ENCODE measurements at regions not wholly inside any gene's neighbourhood (a gene's known extent, or its start where the extent isn't known, plus 50 kb on each side); places are given as distances from the start of the nearest gene placed in this dataset.

- H3K27me3 ChIP-seq: no peaks in the 10 kb centered on the region
- no peaks in the 10 kb centered on the region for H3K4me1 Mint-ChIP-seq
Measured at GRCh38 chr7:52877240-52877639, 158.2 kb upstream of the POM121L12 start.

GRCh38 chr7:52876402-52876801 is 159.0 kb upstream of the POM121L12 start:
- H3K36me3 Mint-ChIP-seq: no peaks in the 10 kb centered on the region
- no peaks in the 10 kb centered on the region for H3K36me3 ChIP-seq
- no peaks in the 10 kb centered on the region for H3K4me1 Mint-ChIP-seq
- peaks cover 6% of the 10 kb centered on the region for H3K9me3 Mint-ChIP-seq
- no peaks in the 10 kb centered on the region for H3K4me1 ChIP-seq
- H3K9me3 ChIP-seq (ENCODE audit: low read depth): no peaks in the 10 kb centered on the region
- peaks cover 2% of the 10 kb centered on the region for H3K27me3 Mint-ChIP-seq (ENCODE audit: insufficient read depth, low read depth)
- TF ChIP-seq CTCF (IDR thresholded peaks at IDR 0.05) (no peak), EZH2phosphoT487 (IDR thresholded peaks at IDR 0.05) (no peak), EZH2 (IDR thresholded peaks at IDR 0.05) (no peak)
- no peaks in the 10 kb centered on the region for H3F3A ChIP-seq (ENCODE audit: low read depth)
- no peaks in the 10 kb centered on the region for H3K27me3 ChIP-seq
- no peak overlapping the region for H3K27ac Mint-ChIP-seq
- H3K4me2 ChIP-seq: no peak overlapping the region
- H3K9ac ChIP-seq: no peak overlapping the region
- no peak overlapping the region for H3K4me3 ChIP-seq
- H3K27ac ChIP-seq: no peak overlapping the region
- DNase-seq (ENCODE audit: low spot score): no peak
- no peaks in the 10 kb centered on the region for H4K20me1 ChIP-seq (ENCODE audit: low read depth)
- no peaks in the 10 kb centered on the region for H3K79me2 ChIP-seq (ENCODE audit: low read depth)
- no peak overlapping the region for H3K4me3 Mint-ChIP-seq
- H2AFZ ChIP-seq (replicated peaks): no peak overlapping the region

More at GRCh38 chr7:52877240-52877639, 158.2 kb upstream of the POM121L12 start:
- Histone ChIP-seq H3K79me2 (ENCODE audit: low read depth) (no peaks in the 10 kb centered on the region), H3K36me3 (no peaks in the 10 kb centered on the region), H3K4me2 (no peak overlapping the region), H3K9ac (no peak overlapping the region), H3F3A (ENCODE audit: low read depth) (no peaks in the 10 kb centered on the region), H3K27ac (no peak overlapping the region), H4K20me1 (ENCODE audit: low read depth) (no peaks in the 10 kb centered on the region), H3K4me1 (no peaks in the 10 kb centered on the region), H3K4me3 (no peak overlapping the region), H3K9me3 (ENCODE audit: low read depth) (no peaks in the 10 kb centered on the region), H2AFZ (replicated peaks) (no peak overlapping the region)
- no peak overlapping the region for H3K27ac Mint-ChIP-seq
- no peaks in the 10 kb centered on the region for H3K36me3 Mint-ChIP-seq
- H3K4me3 Mint-ChIP-seq: no peak overlapping the region
- TF ChIP-seq EZH2phosphoT487 (IDR thresholded peaks at IDR 0.05) (no peak), EZH2 (IDR thresholded peaks at IDR 0.05) (no peak), CTCF (IDR thresholded peaks at IDR 0.05) (no peak)
- H3K27me3 Mint-ChIP-seq (ENCODE audit: insufficient read depth, low read depth): peaks cover 2% of the 10 kb centered on the region
- DNase-seq (ENCODE audit: low spot score): no peak
- peaks cover 4% of the 10 kb centered on the region for H3K9me3 Mint-ChIP-seq

GRCh38 chr7:52863652-52864051 is 171.8 kb upstream of the POM121L12 start:
- Histone ChIP-seq H3K27me3 (no peaks in the 10 kb centered on the region), H3K9me3 (ENCODE audit: low read depth) (no peaks in the 10 kb centered on the region), H3K36me3 (no peaks in the 10 kb centered on the region), H3K4me2 (no peak overlapping the region), H3K79me2 (ENCODE audit: low read depth) (no peaks in the 10 kb centered on the region), H3K4me3 (no peak overlapping the region), H3F3A (ENCODE audit: low read depth) (no peaks in the 10 kb centered on the region), H3K27ac (no peak overlapping the region), H4K20me1 (ENCODE audit: low read depth) (no peaks in the 10 kb centered on the region), H2AFZ (replicated peaks) (no peak overlapping the region), H3K4me1 (no peaks in the 10 kb centered on the region), H3K9ac (no peak overlapping the region)
- Mint-ChIP-seq H3K36me3 (no peaks in the 10 kb centered on the region), H3K4me1 (no peaks in the 10 kb centered on the region), H3K9me3 (peaks cover 25% of the 10 kb centered on the region), H3K27ac (no peak overlapping the region), H3K4me3 (no peak overlapping the region), H3K27me3 (ENCODE audit: insufficient read depth, low read depth) (peaks cover 4% of the 10 kb centered on the region)
- DNase-seq (ENCODE audit: low spot score): no peak
- TF ChIP-seq EZH2phosphoT487 (IDR thresholded peaks at IDR 0.05) (no peak), EZH2 (IDR thresholded peaks at IDR 0.05) (no peak), CTCF (IDR thresholded peaks at IDR 0.05) (no peak)

All from neural progenitor cell (in vitro differentiated cells).